ENCODE measurements at regions not wholly inside any gene's neighbourhood (a gene's known extent, or its start where the extent isn't known, plus 50 kb on each side); places are given as distances from the start of the nearest gene placed in this dataset.

- DNase-seq (ENCODE audit: low spot score), result no peak
Measured at GRCh38 chr16:35377142-35377541, 1917.7 kb downstream of the TP53TG3F start.

DNA sequence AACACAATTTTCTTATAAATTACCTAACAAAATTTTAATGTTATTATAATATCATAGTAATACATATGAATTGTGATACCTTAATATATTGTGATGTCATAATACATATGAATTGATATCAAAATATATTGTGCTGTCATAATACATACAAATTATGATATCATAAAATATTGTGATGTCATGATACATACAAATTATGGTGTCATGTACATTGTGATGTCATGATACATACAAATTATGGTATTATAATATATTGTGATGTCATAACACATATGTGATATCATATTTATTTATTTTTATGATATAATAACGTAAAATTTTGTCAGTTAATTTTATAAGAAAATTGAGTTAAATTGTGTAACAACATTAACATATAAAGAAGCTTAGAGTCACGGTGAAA, 1927.2 kb downstream of the TP53TG3F start:
- DNase-seq (ENCODE audit: low spot score), result no peak

GRCh38 chr16:35391328-35391727, 1931.9 kb downstream of the TP53TG3F start:
- peak; percentile 59 for DNase-seq (ENCODE audit: low spot score)

DNA sequence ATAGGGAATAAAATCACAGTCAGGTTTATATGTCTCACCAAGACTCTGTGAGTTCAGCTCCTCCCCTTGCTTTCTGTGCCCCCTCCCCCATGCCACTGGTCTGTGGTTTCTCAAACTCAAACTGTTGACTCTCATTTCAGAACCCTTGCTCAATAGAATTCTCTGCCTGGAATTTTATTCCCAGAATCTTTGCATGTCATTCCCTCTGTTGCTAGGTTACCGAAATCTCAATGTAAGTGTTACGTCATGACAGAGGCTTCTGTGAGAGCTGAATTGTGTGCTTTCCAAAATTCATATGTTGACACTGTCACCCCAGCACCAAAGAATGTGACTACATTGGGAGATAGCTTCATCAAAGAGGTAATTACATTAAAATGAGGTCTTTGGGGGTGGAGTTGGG, 1938.8 kb downstream of the TP53TG3F start:
- no peak for DNase-seq (ENCODE audit: low spot score)

DNA sequence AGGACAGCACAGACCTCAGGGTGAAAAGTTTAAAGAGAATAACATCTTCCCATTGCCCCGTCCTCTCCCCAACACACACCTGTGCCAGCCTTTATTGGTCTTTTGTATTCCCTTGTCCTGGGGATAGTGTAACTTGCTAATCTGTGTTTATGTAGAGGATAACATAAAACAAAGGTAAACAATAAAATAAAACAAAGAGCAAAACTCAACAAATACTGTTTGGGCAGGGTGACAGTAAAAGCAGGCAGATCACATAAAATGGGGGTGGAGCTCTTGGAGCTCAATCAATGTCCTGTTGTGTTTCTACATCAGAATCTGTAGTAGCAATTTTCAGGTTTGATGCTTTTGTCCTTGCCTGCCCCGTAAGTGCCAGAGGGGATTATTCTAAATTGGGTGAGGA, 1939.7 kb downstream of the TP53TG3F start:
- no peak for DNase-seq (ENCODE audit: low spot score)

DNA sequence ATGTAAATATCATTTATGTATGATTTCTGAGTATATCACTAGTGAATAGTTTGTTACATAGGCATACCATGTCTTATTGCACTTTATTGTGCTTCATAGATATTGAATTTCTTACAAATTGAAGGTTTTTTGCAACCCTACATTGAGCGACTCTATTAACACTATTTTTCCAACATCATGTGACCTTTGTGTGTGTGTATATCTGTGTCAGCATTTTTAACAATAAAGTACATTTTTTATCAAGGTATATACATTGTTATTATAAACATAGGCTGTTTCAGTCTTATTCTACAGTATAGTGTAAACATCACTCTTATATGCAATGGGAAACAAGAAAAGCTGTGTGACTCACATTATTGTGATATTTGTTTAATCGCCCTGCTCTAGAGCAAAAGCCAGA, 1944.9 kb downstream of the TP53TG3F start:
- DNase-seq (ENCODE audit: low spot score), result no peak

DNA sequence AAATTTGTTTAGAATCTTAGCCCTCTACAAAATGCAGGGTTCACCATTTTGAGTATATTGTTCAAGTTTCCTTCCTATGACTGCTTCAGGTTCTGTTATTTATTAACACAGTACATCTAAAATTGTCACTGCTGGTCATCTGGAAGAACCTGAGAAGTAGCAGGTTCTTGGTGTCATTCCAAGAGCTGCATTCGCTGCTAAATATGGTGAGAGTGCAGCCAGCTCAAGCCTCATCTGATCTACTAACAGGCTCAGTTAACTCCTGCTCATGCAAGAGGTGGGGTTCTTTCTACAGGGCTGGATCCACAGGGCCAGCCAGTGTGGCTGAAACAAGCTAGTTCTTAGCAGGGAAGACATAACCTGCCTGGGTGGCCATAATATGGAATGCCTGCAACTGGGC, 1946.1 kb downstream of the TP53TG3F start:
- no peak for DNase-seq (ENCODE audit: low spot score)

DNA sequence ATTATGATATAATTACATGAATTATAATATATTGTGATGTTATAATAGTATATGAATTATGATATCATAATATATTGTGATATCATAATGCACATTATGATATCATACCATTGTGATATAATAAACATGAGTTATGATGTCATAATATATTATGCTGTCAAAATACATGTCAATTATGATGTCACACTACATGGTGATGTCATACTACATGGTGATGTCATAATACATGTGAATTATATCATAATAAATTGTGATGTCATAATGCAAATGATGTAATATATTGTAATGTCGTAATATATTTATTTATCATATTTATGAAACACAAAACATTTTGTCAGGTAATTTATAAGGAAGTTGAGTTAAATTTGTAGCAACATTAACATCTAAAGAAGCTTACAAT, 1950.1 kb downstream of the TP53TG3F start:
- DNase-seq (ENCODE audit: low spot score), result no peak

GRCh38 chr16:35410438-35410837, 1951.0 kb downstream of the TP53TG3F start:
- no peak for DNase-seq (ENCODE audit: low spot score)

DNA sequence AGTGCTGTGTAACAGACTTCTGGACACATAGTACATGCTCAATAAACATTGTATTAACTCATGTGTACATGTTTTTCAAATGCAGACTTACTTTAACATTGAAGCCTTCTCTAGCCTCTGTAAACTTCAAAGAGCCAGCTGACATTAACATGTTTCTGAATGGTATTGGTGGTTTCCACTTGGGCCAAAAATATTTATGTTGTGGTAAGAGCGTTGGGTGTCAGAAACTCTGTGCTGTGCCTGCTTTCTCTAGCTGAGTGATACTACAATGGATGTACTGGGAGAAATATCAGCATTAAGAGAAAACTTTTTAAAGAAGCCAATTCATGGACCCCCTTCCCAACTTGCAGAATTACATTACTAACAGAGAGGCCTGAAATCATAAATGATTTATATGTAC, 1951.7 kb downstream of the TP53TG3F start:
- no peak for DNase-seq (ENCODE audit: low spot score)

DNA sequence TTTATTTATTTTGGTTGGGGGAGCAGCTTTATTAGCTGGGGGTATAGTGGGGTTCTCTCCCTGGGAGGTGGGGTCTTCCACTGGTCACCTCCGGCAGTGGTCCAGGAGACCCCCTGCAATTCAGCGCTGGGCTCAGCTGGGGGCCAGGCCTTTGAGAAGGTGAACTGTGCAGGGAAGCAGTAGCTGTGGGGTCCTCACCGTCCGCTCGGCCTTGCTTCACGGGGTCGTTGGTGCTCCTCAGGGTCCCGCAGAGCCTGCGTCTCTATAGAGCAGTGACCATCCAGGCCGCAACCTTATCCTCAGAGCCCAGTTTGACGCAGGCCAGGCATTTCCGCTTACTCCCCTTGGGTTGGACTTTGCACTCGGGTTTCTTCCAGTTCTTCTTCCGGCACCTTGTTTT, 1954.7 kb downstream of the TP53TG3F start:
- no peak for DNase-seq (ENCODE audit: low spot score)

- DNase-seq (ENCODE audit: low spot score), result no peak
Measured at GRCh38 chr16:35414563-35414962, 1955.2 kb downstream of the TP53TG3F start.

DNA sequence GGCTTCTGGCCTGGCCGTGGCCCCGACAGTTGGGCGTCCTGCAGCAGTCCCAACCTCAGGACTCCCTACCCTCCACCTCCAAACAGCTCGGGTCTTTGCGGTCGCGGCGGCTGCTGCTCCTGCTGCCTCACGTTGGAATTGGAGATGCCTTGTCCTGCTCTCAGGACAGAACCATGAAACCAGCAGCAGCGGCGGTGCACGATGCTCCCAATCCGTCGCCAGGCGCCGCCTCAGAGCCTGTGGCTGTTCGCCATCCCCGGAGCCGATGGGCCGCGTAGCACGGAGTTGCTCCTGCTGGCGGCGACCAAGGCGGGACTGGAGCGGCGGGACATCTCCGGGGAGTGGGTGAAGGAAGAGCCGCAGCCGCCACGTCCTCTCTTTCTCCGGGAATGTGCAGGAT, 1965.9 kb downstream of the TP53TG3F start:
- DNase-seq (ENCODE audit: low spot score), result no peak

DNA sequence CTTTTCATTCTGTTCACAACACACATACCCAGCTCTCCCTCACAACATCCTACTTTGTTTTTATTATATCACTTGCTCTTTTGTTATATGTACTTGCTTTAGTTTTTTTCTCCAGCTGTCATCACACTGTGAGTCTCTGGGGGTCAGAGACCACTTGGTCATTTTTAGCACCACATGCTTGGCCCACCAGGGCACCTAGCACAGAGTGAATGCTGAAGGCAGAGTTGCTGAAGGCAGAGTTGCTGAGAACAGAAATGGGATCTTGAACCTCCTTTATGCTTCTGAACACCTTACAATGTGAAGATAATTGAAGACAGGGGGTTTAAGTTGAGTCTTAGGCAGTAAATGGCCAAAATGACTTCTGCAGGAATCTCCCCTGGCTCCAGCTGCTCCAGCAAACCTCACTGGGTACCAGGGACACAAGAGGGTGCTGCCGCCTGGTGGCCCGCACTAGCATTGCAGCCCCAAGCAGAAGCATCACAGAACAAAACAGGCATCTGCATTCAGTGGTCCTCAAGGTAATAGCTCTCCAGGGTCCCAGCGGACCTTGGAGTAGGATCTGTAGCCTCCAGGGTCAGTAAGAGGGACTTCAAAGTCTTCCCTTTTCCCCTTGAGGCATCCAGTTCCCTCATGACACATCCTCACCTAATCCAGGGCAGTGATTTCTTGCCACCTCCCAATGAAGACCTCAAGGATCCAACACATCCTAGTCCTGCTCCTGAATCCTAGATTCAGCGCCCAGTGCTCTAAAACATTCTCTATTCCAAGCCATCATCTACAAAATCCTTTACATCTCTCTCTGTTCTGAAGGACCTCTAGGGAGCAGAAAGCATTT, 1972.6 kb downstream of the TP53TG3F start:
- no peak for DNase-seq (ENCODE audit: low spot score)

GRCh38 chr16:35440875-35441274, 1981.5 kb downstream of the TP53TG3F start:
- no peak for DNase-seq (ENCODE audit: low spot score)

DNA sequence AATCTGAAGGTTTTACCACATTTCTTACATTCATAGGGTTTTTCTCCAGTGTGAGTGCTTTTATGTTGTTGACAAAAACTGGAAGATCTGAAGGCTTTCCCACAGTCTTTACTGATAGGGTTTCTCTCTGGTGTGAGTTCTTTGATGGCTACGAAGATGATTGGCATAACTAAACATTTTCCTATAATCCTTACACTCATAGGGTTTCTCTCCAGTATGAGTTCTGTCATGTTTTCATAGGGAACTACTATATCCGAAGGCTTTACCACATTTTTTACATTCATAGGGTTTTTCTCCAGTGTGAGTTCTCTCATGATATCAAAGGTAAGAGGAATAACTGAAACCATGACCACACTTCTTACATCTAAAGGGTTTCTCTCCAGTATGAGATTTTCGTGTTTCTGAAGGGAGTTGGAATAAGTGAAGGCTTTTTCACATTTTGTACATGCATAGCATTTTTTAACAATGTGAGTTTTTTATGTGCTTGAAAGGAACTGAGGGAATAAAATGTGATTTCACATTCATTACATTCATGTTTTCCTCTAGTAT, 1987.7 kb downstream of the TP53TG3F start:
- DNase-seq (ENCODE audit: low spot score), result no peak

- no peak for DNase-seq (ENCODE audit: low spot score)
Measured at GRCh38 chr16:35449663-35450062, 1990.3 kb downstream of the TP53TG3F start.

DNA sequence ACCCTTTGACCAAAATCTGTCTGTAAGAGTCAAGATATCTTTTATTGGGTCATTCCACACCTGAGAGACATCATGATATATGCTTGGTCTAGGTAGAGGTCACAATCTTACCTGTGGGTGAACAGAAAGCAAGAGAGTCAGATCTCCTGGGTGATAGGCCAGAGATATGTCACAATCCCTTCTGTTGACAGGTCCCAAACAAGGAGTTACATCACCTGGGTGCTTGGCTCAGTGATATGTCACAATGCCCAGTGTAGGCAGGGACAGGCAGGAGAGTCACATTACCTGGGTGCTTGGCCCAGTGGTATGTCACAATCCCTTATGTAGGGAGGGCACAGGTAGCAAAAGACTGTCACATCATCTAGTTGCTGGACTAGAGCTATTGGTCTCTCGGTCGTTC, 1991.2 kb downstream of the TP53TG3F start:
- no peak for DNase-seq (ENCODE audit: low spot score)

GRCh38 chr16:35452471-35452870, 1993.1 kb downstream of the TP53TG3F start:
- DNase-seq (ENCODE audit: low spot score), result no peak

DNA sequence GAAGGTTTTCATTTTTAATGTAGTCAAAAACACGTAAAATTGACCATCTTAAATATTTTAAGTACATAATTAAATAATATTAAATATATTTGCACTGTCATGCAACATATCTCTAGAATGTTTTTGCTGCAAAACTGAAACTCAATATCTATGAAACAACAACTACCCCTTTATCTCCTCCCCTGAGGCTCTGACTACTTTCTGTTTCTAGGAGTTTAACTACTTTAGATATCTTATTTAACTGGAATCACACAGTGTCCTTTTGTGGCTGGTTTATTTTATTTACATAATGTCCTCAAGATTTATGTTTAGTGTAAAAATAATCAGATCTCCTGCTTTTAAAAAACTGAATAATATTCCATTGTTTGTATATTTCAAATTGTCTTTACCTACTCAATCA, 2003.9 kb downstream of the TP53TG3F start:
- DNase-seq (ENCODE audit: low spot score), result no peak

DNA sequence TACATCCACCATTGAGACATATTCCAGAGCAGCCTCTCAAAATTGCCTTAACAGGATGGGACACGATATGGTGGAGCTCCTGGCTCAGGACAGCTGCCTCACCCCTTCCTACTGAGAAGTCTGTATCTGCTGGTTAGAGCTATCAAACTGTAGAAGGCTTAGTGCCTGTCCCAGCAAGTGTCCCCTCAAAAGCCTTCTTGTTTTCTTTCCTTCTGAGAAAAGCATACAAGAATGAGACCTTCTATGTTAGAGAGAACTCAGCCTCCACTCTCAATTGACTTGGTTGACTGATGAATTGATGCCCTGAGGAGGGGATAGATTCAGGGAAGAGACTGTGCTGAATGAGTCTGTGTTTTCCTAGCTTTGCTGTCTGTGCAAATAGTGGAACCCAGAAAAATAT, 2020.9 kb downstream of the TP53TG3F start:
- no peak for DNase-seq (ENCODE audit: low spot score)

GRCh38 chr16:35480988-35481387, 2021.6 kb downstream of the TP53TG3F start:
- no peak for DNase-seq (ENCODE audit: low spot score)

DNA sequence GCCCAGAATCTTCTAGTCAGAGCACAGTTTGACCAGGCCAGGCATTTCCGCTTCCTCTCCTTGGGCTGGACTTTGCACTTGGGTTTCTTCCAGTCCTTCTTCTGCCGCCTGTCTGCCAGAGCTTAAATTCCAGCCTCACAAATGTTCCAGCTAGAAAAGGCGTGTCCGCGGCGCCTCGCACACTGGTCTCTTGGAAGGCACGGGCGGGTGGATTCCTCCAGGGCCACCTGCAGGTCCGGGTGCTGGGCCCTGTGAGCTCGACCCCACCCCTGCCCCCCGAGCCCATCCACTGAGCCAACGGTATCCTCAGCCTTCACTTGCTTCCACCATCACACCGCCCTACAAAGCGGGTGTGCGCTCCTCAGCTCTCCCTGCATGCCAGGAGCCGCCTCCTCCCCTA, 2026.5 kb downstream of the TP53TG3F start:
- no peak for DNase-seq (ENCODE audit: low spot score)

- peak; percentile 74 for DNase-seq (ENCODE audit: low spot score)
Measured at GRCh38 chr16:35492225-35492624, 2032.8 kb downstream of the TP53TG3F start.

Measured in H4 (cell line).